NCI-H146 (cell line): ENCODE measurements at regions not wholly inside any gene's neighbourhood (a gene's known extent, or its start where the extent isn't known, plus 50 kb on each side); places are given as distances from the start of the nearest gene placed in this dataset.
"Not testable (repeated sequence)": the region's sequence is repeated elsewhere in the genome, so short reads cannot be mapped to it uniquely, and the experiment has no call there.

Source experiments
- DNase-seq: peaks from one replicate; lab custom pipeline; 2025; lab: John Stamatoyannopoulos, UW

GRCh38 chr9:73869264-73869663 is 627.9 kb upstream of the RORB start:
- no peak for DNase-seq

- no peak for DNase-seq
These were observed 625.5 kb upstream of the RORB start for GRCh38 chr9:73871636-73872035.

- no peak for DNase-seq
These were observed 624.4 kb upstream of the RORB start for GRCh38 chr9:73872701-73873100.

- no peak for DNase-seq
These were observed 617.0 kb upstream of the RORB start for GRCh38 chr9:73880101-73880500.

GRCh38 chr9:73889023-73889422 is 608.1 kb upstream of the RORB start:
- DNase-seq = no peak

- DNase-seq = no peak
These were observed 606.4 kb upstream of the RORB start for GRCh38 chr9:73890685-73891277.

- DNase-seq = no peak
These were observed 604.8 kb upstream of the RORB start for GRCh38 chr9:73892335-73892734.

GRCh38 chr9:73893230-73893629 is 603.9 kb upstream of the RORB start:
- DNase-seq = no peak

GRCh38 chr9:73896061-73896460 is 601.1 kb upstream of the RORB start:
- no peak for DNase-seq

GRCh38 chr9:73906671-73907070 is 590.5 kb upstream of the RORB start:
- DNase-seq = no peak

- no peak for DNase-seq
These were observed 585.3 kb upstream of the RORB start for GRCh38 chr9:73911804-73912203.

GRCh38 chr9:73916016-73916673 is 581.0 kb upstream of the RORB start:
- no peak for DNase-seq

GRCh38 chr9:73919712-73920111 is 577.4 kb upstream of the RORB start:
- no peak for DNase-seq

- DNase-seq = no peak
These were observed 573.3 kb upstream of the RORB start for GRCh38 chr9:73923796-73924195.

GRCh38 chr9:73951147-73951546 is 546.0 kb upstream of the RORB start:
- no peak for DNase-seq

- no peak for DNase-seq
These were observed 534.3 kb upstream of the RORB start for GRCh38 chr9:73962792-73963191.

GRCh38 chr9:73969936-73970335 is 527.2 kb upstream of the RORB start:
- no peak for DNase-seq

GRCh38 chr9:73976424-73976823 is 520.7 kb upstream of the RORB start:
- not testable (repeated sequence) for DNase-seq

- DNase-seq = no peak
These were observed 517.3 kb upstream of the RORB start for GRCh38 chr9:73979894-73980264.

GRCh38 chr9:73980754-73981153 is 516.4 kb upstream of the RORB start:
- DNase-seq = no peak

- DNase-seq = no peak
These were observed 515.7 kb upstream of the RORB start for GRCh38 chr9:73981405-73981804.

- DNase-seq = no peak
These were observed 501.3 kb upstream of the RORB start for GRCh38 chr9:73995836-73996235.

GRCh38 chr9:73996844-73997243 is 500.3 kb upstream of the RORB start:
- DNase-seq = no peak

- DNase-seq = no peak
These were observed 495.8 kb upstream of the RORB start for GRCh38 chr9:74001382-74001781.
